ENCODE measurements at regions not wholly inside any gene's neighbourhood (a gene's known extent, or its start where the extent isn't known, plus 50 kb on each side); places are given as distances from the start of the nearest gene placed in this dataset.

GRCh38 chr13:58620176-58620575, 988.6 kb downstream of the PCDH17 start:
- TF ChIP-seq CTCF (conservative IDR thresholded peaks at IDR 0.05; ENCODE audit: low read length) (no peak), EZH2phosphoT487 (IDR thresholded peaks at IDR 0.05; ENCODE audit: borderline replicate concordance) (no peak)
- no peak overlapping the region for H3K4me3 ChIP-seq (ENCODE audit: low read length, poor library complexity, severe bottlenecking)
- no peaks in the 10 kb centered on the region for H3K4me1 ChIP-seq (ENCODE audit: insufficient read depth, low read length, poor library complexity, severe bottlenecking)
- no peaks in the 10 kb centered on the region for H3K27me3 ChIP-seq (ENCODE audit: insufficient read depth, low read length, poor library complexity, severe bottlenecking)
- no peaks in the 10 kb centered on the region for H3K9me2 ChIP-seq (replicated peaks; ENCODE audit: low read depth, low read length)
- H3K79me2 ChIP-seq (ENCODE audit: insufficient read depth, low read length), result no peaks in the 10 kb centered on the region
- no peaks in the 10 kb centered on the region for H3K9me3 ChIP-seq (ENCODE audit: insufficient read depth, low read depth, low read length)
- peak overlapping the region; percentile 51 for H3K4me2 ChIP-seq (ENCODE audit: low read depth, low read length, poor library complexity, severe bottlenecking)
- H2AFZ ChIP-seq (ENCODE audit: low read length), result no peak overlapping the region
- no peak overlapping the region for H3K9ac ChIP-seq (ENCODE audit: low read depth, low read length, poor library complexity, severe bottlenecking)
- no peaks in the 10 kb centered on the region for H3K36me3 ChIP-seq (ENCODE audit: insufficient read depth, low read length)
- H3F3A ChIP-seq (ENCODE audit: low read depth), result no peaks in the 10 kb centered on the region
- no peaks in the 10 kb centered on the region for H4K20me1 ChIP-seq (ENCODE audit: insufficient read depth, low read length, poor library complexity, severe bottlenecking)

GRCh38 chr13:58625703-58626389, 994.3 kb downstream of the PCDH17 start:
- H3K9ac ChIP-seq (ENCODE audit: low read depth, low read length, poor library complexity, severe bottlenecking), result no peak overlapping the region
- no peak overlapping the region for H3K4me3 ChIP-seq (ENCODE audit: low read length, poor library complexity, severe bottlenecking)
- TF ChIP-seq EZH2phosphoT487 (IDR thresholded peaks at IDR 0.05; ENCODE audit: borderline replicate concordance) (no peak), CTCF (conservative IDR thresholded peaks at IDR 0.05; ENCODE audit: low read length) (no peak)
- no peaks in the 10 kb centered on the region; the same call in 1 of the 2 replicates for H3K9me3 ChIP-seq (ENCODE audit: insufficient read depth, low read depth, low read length)
- no peak overlapping the region for H3K4me2 ChIP-seq (ENCODE audit: low read depth, low read length, poor library complexity, severe bottlenecking)
- H3K27me3 ChIP-seq (ENCODE audit: insufficient read depth, low read length, poor library complexity, severe bottlenecking), result no peaks in the 10 kb centered on the region
- no peaks in the 10 kb centered on the region for H3F3A ChIP-seq (ENCODE audit: low read depth)
- H3K9me2 ChIP-seq (replicated peaks; ENCODE audit: low read depth, low read length), result no peaks in the 10 kb centered on the region
- no peaks in the 10 kb centered on the region for H4K20me1 ChIP-seq (ENCODE audit: insufficient read depth, low read length, poor library complexity, severe bottlenecking)
- H3K79me2 ChIP-seq (ENCODE audit: insufficient read depth, low read length), result no peaks in the 10 kb centered on the region
- no peak overlapping the region for H2AFZ ChIP-seq (ENCODE audit: low read length)
- H3K36me3 ChIP-seq (ENCODE audit: insufficient read depth, low read length), result no peaks in the 10 kb centered on the region
- no peaks in the 10 kb centered on the region for H3K4me1 ChIP-seq (ENCODE audit: insufficient read depth, low read length, poor library complexity, severe bottlenecking)

- H3K79me2 ChIP-seq (ENCODE audit: insufficient read depth, low read length), result no peaks in the 10 kb centered on the region
- H3K4me3 ChIP-seq (ENCODE audit: low read length, poor library complexity, severe bottlenecking), result no peak overlapping the region
- H3K9me3 ChIP-seq (ENCODE audit: insufficient read depth, low read depth, low read length), result no peaks in the 10 kb centered on the region; the same call in 1 of the 2 replicates
- H3K27me3 ChIP-seq (ENCODE audit: insufficient read depth, low read length, poor library complexity, severe bottlenecking), result no peaks in the 10 kb centered on the region
- no peak for TF ChIP-seq CTCF (conservative IDR thresholded peaks at IDR 0.05; ENCODE audit: low read length)
- H3K36me3 ChIP-seq (ENCODE audit: insufficient read depth, low read length), result no peaks in the 10 kb centered on the region
- no peak overlapping the region for H2AFZ ChIP-seq (ENCODE audit: low read length)
- H3K9ac ChIP-seq (ENCODE audit: low read depth, low read length, poor library complexity, severe bottlenecking), result no peak overlapping the region
- H4K20me1 ChIP-seq (ENCODE audit: insufficient read depth, low read length, poor library complexity, severe bottlenecking), result no peaks in the 10 kb centered on the region
- no peaks in the 10 kb centered on the region for H3F3A ChIP-seq (ENCODE audit: low read depth)
- no peak overlapping the region for H3K4me2 ChIP-seq (ENCODE audit: low read depth, low read length, poor library complexity, severe bottlenecking)
- H3K9me2 ChIP-seq (replicated peaks; ENCODE audit: low read depth, low read length), result no peaks in the 10 kb centered on the region
- no peaks in the 10 kb centered on the region for H3K4me1 ChIP-seq (ENCODE audit: insufficient read depth, low read length, poor library complexity, severe bottlenecking)
Measured at GRCh38 chr13:58630794-58631193, 999.2 kb downstream of the PCDH17 start.
